Colonic mucosa (tissue), 4 donors: ENCODE measurements at regions not wholly inside any gene's neighbourhood (a gene's known extent, or its start where the extent isn't known, plus 50 kb on each side); places are given as distances from the start of the nearest gene placed in this dataset.

ENCODE experiments used
- DNase-seq: peaks from one replicate; pipeline ENCODE4 v3.0.0-alpha.2; 2020
- H3K27ac ChIP-seq: fragments of 200-600 bp; one replicate; pipeline ENCODE4 v1.8.0; 2021
- H3K27me3 ChIP-seq: fragments of 200-600 bp; one replicate; pipeline ENCODE4 v1.8.0; 2021
- H3K36me3 ChIP-seq: fragments of 200-600 bp; one replicate; pipeline ENCODE4 v1.8.0; 2021
- H3K4me1 ChIP-seq: fragments of 200-600 bp; one replicate; pipeline ENCODE4 v1.8.0; 2021; ENCODE audit warnings: mild to moderate bottlenecking
- H3K4me3 ChIP-seq: fragments of 200-600 bp; one replicate; pipeline ENCODE4 v1.8.0; 2021
- H3K9ac ChIP-seq, 2 donors: one replicate each; pipeline ENCODE4 v1.7.0; 2013; ENCODE audit warnings: control low read depth in 2 of 2, low read depth in 2 of 2, low read length in 2 of 2
- H3K9me3 ChIP-seq: fragments of 200-600 bp; one replicate; pipeline ENCODE4 v1.8.0; 2021
- CTCF ChIP-seq: fragments of 200-600 bp; IDR thresholded peaks from one replicate; pipeline ENCODE4 v1.8.0; 2022; ENCODE audit warnings: antibody characterized with exemption, mild to moderate bottlenecking
- intact Hi-C: fragments of 100-400 bp; cut with DNase I; formaldehyde crosslinking; loops from one replicate; pipeline ENCODE4 v1.14.1; 2022
- donor health status: healthy.
- donor health status: DM: no; HTN: no; CAD: no.
- donor health status: DM: no; HTN: no; CAD: no.

GRCh38 chrX:10945498-10945897, 165.6 kb upstream of the HCCS start:
- Histone ChIP-seq H3K4me1 (no peaks in the 10 kb centered on the region), H3K9me3 (no peaks in the 10 kb centered on the region), H3K36me3 (no peaks in the 10 kb centered on the region), H3K4me3 (no peak overlapping the region), H3K9ac (no peak overlapping the region), H3K27me3 (no peaks in the 10 kb centered on the region), H3K27ac (no peak overlapping the region)
- TF ChIP-seq CTCF = no peak
- intact Hi-C loops = no loop called here
- no peak for DNase-seq

- no peak overlapping the region for H3K9ac ChIP-seq
- no peaks in the 10 kb centered on the region for H3K27me3 ChIP-seq
- intact Hi-C loops = no loop called here
- no peaks in the 10 kb centered on the region for H3K4me1 ChIP-seq
- no peak overlapping the region for H3K27ac ChIP-seq
- H3K9me3 ChIP-seq = no peaks in the 10 kb centered on the region
- H3K4me3 ChIP-seq = no peak overlapping the region
- no peak for TF ChIP-seq CTCF
- no peak for DNase-seq
- no peaks in the 10 kb centered on the region for H3K36me3 ChIP-seq
These were observed 161.6 kb upstream of the HCCS start for GRCh38 chrX:10949541-10949940.

DNA sequence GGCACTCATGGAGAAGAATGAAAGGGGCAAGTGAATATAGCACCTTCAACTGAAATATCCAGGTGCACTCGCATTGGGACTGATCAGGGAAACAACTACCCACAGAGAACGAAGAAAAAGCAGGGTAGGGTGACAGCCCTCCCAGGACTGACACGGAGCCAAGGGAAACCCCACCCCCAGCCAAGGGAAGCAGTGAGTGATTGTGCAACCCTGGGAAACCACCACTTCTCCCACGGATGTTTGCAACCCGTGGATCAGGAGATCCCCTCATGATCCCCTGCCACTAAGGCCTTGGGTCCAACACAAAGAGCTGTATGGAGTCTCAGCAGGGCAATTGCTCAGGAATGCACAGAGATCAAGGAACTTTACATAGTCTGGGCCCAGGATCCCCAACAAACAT, 158.5 kb upstream of the HCCS start:
- DNase-seq = no peak
- TF ChIP-seq CTCF = no peak
- no peak overlapping the region for H3K9ac ChIP-seq
- H3K27ac ChIP-seq = no peak overlapping the region
- H3K36me3 ChIP-seq = no peaks in the 10 kb centered on the region
- H3K4me3 ChIP-seq = no peak overlapping the region
- intact Hi-C loops = no loop called here
- no peaks in the 10 kb centered on the region for H3K9me3 ChIP-seq
- H3K4me1 ChIP-seq = no peaks in the 10 kb centered on the region
- no peaks in the 10 kb centered on the region for H3K27me3 ChIP-seq

GRCh38 chrX:10965174-10965798, 145.8 kb upstream of the HCCS start:
- Histone ChIP-seq H3K36me3 (no peaks in the 10 kb centered on the region), H3K4me3 (no peak overlapping the region), H3K4me1 (no peaks in the 10 kb centered on the region), H3K9me3 (no peaks in the 10 kb centered on the region), H3K27me3 (no peaks in the 10 kb centered on the region), H3K9ac (no peak overlapping the region), H3K27ac (no peak overlapping the region)
- no peak for DNase-seq
- TF ChIP-seq CTCF = no peak
- intact Hi-C loops = no loop called here

GRCh38 chrX:10966057-10966456, 145.1 kb upstream of the HCCS start:
- Histone ChIP-seq H3K4me3 (no peak overlapping the region), H3K36me3 (no peaks in the 10 kb centered on the region), H3K9ac (no peak overlapping the region), H3K4me1 (no peaks in the 10 kb centered on the region), H3K27me3 (no peaks in the 10 kb centered on the region), H3K27ac (no peak overlapping the region), H3K9me3 (no peaks in the 10 kb centered on the region)
- TF ChIP-seq CTCF = no peak
- DNase-seq = no peak
- intact Hi-C loops = no loop called here

GRCh38 chrX:10971176-10971575, 140.0 kb upstream of the HCCS start:
- no peaks in the 10 kb centered on the region for H3K36me3 ChIP-seq
- H3K27me3 ChIP-seq = no peaks in the 10 kb centered on the region
- no peak overlapping the region for H3K9ac ChIP-seq
- no peaks in the 10 kb centered on the region for H3K4me1 ChIP-seq
- no peak for DNase-seq
- TF ChIP-seq CTCF = no peak
- no peak overlapping the region for H3K4me3 ChIP-seq
- H3K9me3 ChIP-seq = no peaks in the 10 kb centered on the region
- intact Hi-C loops = no loop called here
- no peak overlapping the region for H3K27ac ChIP-seq
